DOHH2 (cell line): ENCODE measurements at regions not wholly inside any gene's neighbourhood (a gene's known extent, or its start where the extent isn't known, plus 50 kb on each side); places are given as distances from the start of the nearest gene placed in this dataset.

Experiments
- H3F3A ChIP-seq: fragments of 200-600 bp; sonication (generic), shearing (Covaris generic); 2 replicates; pipeline ENCODE4 v1.6.0; 2016; ENCODE audit warnings: antibody characterized with exemption, mild to moderate bottlenecking; ENCODE audit not compliant: control insufficient read depth, insufficient read depth
- H3K27ac ChIP-seq: fragments of 200-600 bp; sonication (generic); 2 replicates; pipeline ENCODE4 v1.5.1; 2014; ENCODE audit warnings: low read depth, mild to moderate bottlenecking, low read length, moderate library complexity
- H3K27me3 ChIP-seq: fragments of 200-600 bp; sonication (generic); 2 replicates; pipeline ENCODE4 v1.6.1; 2014; ENCODE audit warnings: mild to moderate bottlenecking, low read length, mixed read lengths; ENCODE audit not compliant: control insufficient read depth
- H3K36me3 ChIP-seq: fragments of 200-600 bp; sonication (generic); 2 replicates; pipeline ENCODE4 v1.6.1; 2014; ENCODE audit warnings: mild to moderate bottlenecking, low read length, moderate library complexity, mixed read lengths; ENCODE audit not compliant: control insufficient read depth
- H3K4me1 ChIP-seq: fragments of 200-600 bp; sonication (generic); 2 replicates; pipeline ENCODE4 v1.6.1; 2014; ENCODE audit warnings: mild to moderate bottlenecking, low read length, mixed read lengths; ENCODE audit not compliant: control insufficient read depth
- H3K4me2 ChIP-seq: fragments of 200-600 bp; sonication (generic); 2 replicates; pipeline ENCODE4 v1.6.0; 2014; ENCODE audit warnings: mild to moderate bottlenecking, low read length, moderate library complexity
- H3K4me3 ChIP-seq: fragments of 200-600 bp; sonication (generic); 2 replicates; pipeline ENCODE4 v1.5.1; 2014; ENCODE audit warnings: mild to moderate bottlenecking, low read length, mixed read lengths
- H3K79me2 ChIP-seq: fragments of 200-600 bp; sonication (generic); 2 replicates; pipeline ENCODE4 v1.6.1; 2014; ENCODE audit warnings: mild to moderate bottlenecking, low read length, mixed read lengths; ENCODE audit not compliant: control insufficient read depth
- H3K9me2 ChIP-seq: fragments of 200-600 bp; sonication (generic); replicated peaks from 2 replicates; pipeline ENCODE4 v1.6.1; 2014; ENCODE audit warnings: mild to moderate bottlenecking, low read length, mixed read lengths; ENCODE audit not compliant: control insufficient read depth
- H3K9me3 ChIP-seq: fragments of 200-600 bp; sonication (generic); 2 replicates; pipeline ENCODE4 v1.6.1; 2014; ENCODE audit warnings: antibody characterized with exemption, low read length, mixed read lengths; ENCODE audit not compliant: control insufficient read depth, insufficient read depth
- H4K20me1 ChIP-seq: fragments of 200-600 bp; sonication (generic); 2 replicates; pipeline ENCODE4 v1.6.0; 2014; ENCODE audit warnings: low read depth, mild to moderate bottlenecking, antibody characterized with exemption, low read length, moderate library complexity; ENCODE audit not compliant: control insufficient read depth, insufficient read depth
- CTCF ChIP-seq: fragments of 200-600 bp; sonication (generic); IDR thresholded peaks from one replicate; pipeline ENCODE4 v1.5.1; 2014; ENCODE audit warnings: antibody characterized with exemption, mild to moderate bottlenecking, low read depth, low read length; ENCODE audit not compliant: poor library complexity, severe bottlenecking
- EZH2phosphoT487 ChIP-seq: fragments of 200-600 bp; sonication (generic); IDR thresholded peaks from 2 replicates; pipeline ENCODE4 v1.6.1; 2017; ENCODE audit warnings: borderline replicate concordance, mild to moderate bottlenecking, antibody characterized with exemption, low read length, moderate library complexity, mixed read lengths

GRCh38 chr20:16982091-16982726 is 234.1 kb downstream of the OTOR start:
- no peaks in the 10 kb centered on the region for H3K79me2 ChIP-seq

DNA sequence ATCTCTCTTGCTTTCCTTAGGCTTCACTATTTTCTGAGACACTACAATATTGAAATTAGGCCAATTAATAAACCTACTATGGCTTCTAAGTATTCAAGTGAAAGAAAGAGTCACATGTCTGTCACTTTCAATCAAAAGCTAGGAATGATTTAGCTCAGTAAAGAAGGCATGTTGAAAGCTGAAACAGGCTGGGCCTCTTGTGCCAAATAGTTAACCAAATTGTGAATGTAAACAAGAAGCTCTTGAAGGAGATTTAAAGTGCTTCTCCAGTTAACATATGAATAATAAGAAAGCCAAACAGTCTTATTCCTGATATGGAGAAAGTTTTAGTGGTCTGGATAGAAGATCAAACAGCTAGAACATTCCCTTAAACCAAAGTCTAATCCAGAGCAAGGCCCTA is 236.3 kb downstream of the OTOR start:
- H3K4me2 ChIP-seq: no peak overlapping the region
- no peaks in the 10 kb centered on the region for H3K79me2 ChIP-seq
- no peak overlapping the region for H3K4me3 ChIP-seq
- no peaks in the 10 kb centered on the region for H3K4me1 ChIP-seq
- no peaks in the 10 kb centered on the region for H3K9me2 ChIP-seq
- no peaks in the 10 kb centered on the region for H4K20me1 ChIP-seq
- no peaks in the 10 kb centered on the region for H3F3A ChIP-seq
- no peaks in the 10 kb centered on the region for H3K27me3 ChIP-seq
- H3K36me3 ChIP-seq: no peaks in the 10 kb centered on the region
- TF ChIP-seq EZH2phosphoT487 (no peak), CTCF (no peak)
- no peak overlapping the region for H3K27ac ChIP-seq
- H3K9me3 ChIP-seq: no peaks in the 10 kb centered on the region

More at GRCh38 chr20:16982091-16982726, 234.1 kb downstream of the OTOR start:
- Histone ChIP-seq H3K27me3 (no peaks in the 10 kb centered on the region), H3F3A (no peaks in the 10 kb centered on the region), H3K4me1 (no peaks in the 10 kb centered on the region), H3K27ac (no peak overlapping the region), H3K4me2 (no peak overlapping the region), H3K4me3 (no peak overlapping the region), H3K36me3 (no peaks in the 10 kb centered on the region), H4K20me1 (no peaks in the 10 kb centered on the region), H3K9me3 (no peaks in the 10 kb centered on the region), H3K9me2 (no peaks in the 10 kb centered on the region)
- TF ChIP-seq CTCF: no peak
- TF ChIP-seq EZH2phosphoT487: no peak

GRCh38 chr20:17003170-17003870 is 223.5 kb upstream of the PCSK2 start:
- Histone ChIP-seq H3K4me2 (no peak overlapping the region), H3K36me3 (no peaks in the 10 kb centered on the region), H3K4me1 (no peaks in the 10 kb centered on the region), H3K4me3 (no peak overlapping the region), H3K27me3 (no peaks in the 10 kb centered on the region), H3K9me3 (no peaks in the 10 kb centered on the region), H3K27ac (no peak overlapping the region), H4K20me1 (no peaks in the 10 kb centered on the region), H3K9me2 (no peaks in the 10 kb centered on the region), H3F3A (no peaks in the 10 kb centered on the region), H3K79me2 (no peaks in the 10 kb centered on the region)
- TF ChIP-seq EZH2phosphoT487: no peak
- TF ChIP-seq CTCF: no peak
